IPS-NIHi11 (cell line): ENCODE measurements at regions not wholly inside any gene's neighbourhood (a gene's known extent, or its start where the extent isn't known, plus 50 kb on each side); places are given as distances from the start of the nearest gene placed in this dataset.

ENCODE experiments used
- DNase-seq: peaks from one replicate; pipeline ENCODE4 v3.0.0; 2012; ENCODE audit warnings: mixed read lengths, low spot score

DNA sequence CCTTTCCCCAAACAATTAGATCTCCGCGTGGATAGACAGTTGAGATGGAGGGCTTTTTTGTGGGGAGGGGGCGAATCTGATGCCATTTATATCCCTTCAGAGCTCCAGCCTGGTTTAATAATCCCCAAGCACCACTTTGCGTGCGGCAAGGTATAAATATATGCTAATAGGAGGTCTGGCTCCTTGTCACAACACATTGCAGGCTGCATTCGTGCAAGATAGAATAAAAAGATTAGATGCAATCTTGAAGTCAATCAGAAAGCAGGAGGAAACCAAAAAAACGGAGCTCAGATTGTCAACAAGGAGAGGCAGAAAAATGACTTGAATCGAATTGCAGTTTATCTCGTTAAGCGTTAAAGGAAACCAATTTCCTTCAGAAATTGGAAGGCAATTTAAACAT lies 248.7 kb downstream of the SPTSSA start:
- DNase-seq, result no peak

DNA sequence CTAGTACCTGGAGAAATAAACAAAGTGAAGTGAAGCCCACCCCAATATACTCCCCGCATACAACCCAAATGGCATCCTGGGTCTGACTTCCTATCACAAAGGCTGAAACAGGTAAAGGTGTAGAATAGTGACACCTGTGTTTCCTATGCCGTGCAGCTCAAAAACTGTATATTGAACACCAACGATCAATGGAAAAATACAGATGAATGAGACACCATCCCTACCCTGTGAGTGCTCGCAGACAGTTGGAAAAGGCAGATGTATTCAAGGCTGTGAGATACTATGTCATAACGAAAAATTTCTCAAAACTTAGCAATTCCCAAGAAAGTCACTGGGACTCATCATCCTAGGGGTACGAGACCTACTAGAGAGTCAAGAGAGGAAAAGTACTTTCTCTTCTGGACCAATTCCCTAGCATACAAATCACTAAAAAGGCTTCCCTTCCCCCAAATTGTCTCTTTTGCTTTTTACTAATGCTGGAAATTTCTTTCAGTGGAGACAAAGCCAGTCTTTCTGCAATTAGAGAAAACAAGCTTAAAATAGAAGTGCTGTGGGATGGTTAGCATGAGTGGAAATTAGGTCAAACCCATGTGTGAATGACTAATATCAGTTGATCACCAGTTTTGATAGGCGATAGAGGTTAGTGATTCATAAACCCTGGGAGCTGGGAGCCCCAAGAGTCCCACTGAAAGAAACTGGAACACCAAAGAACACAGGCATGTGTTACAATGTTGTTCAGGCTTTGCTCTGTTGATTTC lies 249.7 kb downstream of the SPTSSA start:
- no peak for DNase-seq

DNA sequence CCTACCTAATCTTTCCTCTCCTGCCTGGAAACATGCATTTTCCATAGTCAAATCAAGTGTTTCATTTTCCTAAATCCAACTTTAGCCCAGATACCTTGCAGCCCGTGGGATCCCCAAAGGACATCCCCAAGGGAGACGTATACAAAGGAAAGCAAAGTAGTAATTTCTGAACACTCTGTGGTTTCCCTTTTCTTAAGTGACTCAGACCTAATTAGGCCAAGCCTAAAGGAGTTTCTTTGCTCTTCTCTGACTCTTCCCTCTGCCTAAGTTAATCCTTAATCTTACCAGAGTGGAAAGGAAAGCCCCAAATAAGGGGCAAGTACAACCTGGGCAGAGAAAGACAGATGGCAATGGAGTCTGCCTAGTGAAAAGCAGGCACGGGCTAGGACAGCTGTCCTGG lies 250.3 kb downstream of the SPTSSA start:
- DNase-seq, result no peak

GRCh38 chr14:34208532-34208931 lies 253.5 kb downstream of the SPTSSA start:
- DNase-seq, result no peak

DNA sequence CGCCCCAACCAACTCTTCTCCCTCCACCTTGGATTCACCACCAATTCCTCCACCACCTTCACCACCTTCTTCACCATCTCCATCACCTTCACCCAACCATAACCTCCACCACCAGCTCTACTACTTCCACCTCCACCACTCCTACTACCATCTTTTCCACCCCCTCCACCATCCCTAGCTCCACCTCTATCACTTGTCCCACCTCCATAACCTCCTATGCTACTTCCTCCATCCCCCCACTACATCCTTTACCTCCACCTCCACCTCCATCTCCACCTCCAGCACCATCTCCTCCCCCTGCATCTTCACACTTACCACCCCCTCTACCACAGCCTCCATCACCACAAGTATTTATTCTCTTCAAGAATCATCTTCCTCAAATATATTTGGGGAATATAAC lies 254.9 kb upstream of the EGLN3 start:
- DNase-seq, result no peak

DNA sequence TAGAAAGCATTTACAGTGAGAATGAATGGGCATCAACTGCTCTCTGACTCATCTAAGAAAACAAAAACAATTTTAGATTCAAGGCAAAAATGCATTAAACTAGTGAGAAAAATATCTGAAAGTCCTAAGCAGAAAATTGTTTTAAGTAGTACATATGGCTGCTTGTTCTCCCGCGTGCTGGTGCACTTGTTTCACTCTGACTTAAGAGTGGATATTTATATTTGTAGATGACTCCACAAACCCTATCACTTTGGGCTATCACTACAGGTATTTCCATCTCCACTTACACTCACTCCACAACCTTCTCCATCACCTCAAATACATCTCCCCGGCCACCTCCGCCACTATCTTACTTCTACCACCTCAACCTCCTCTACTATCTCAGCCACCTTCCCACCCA lies 253.9 kb upstream of the EGLN3 start:
- no peak for DNase-seq

DNA sequence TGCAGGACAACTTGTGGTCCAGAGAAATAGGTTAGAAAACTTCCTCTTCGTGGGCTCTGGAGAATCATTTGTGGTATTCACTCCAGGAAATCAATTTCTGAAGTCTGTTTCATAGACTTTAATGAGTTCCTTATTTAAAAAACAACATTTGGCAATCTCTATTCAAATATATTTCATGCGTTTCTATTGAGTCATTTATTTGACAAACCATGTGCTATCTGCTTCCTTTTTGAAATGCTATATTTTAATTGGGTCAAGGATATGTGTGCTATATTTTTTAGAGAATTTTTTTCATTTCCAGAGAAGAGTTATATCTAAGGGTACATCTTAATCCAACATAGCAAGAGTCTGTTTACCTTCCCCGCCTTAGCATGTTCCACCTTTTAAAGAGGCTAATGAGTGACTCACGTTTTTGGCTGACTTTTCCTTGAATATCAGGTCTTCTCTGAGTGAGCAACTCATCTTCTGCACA lies 252.4 kb upstream of the EGLN3 start:
- no peak for DNase-seq

GRCh38 chr14:34201909-34202637 lies 251.2 kb upstream of the EGLN3 start:
- no peak for DNase-seq

DNA sequence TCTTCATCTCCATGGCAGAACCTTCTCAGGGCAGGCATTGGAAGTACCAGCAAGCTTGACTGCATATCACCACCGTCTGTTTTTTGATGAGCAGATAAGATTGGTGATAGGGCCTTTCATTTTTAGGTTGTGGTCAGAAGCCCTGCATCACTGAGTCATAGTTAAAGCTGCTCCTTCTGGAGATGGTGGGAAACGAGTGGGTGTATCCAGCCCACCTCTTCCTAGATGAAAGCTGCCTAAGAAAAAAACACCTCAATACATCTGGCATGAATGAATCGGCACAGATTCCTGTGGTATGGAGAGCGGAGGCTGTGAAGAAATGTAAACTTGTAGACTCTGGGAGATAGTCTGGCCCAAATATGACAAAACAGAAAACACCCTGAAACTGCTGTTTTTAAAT lies 248.7 kb upstream of the EGLN3 start:
- no peak for DNase-seq

- DNase-seq, result no peak
Measured at GRCh38 chr14:34198096-34198495, 247.2 kb upstream of the EGLN3 start.

DNA sequence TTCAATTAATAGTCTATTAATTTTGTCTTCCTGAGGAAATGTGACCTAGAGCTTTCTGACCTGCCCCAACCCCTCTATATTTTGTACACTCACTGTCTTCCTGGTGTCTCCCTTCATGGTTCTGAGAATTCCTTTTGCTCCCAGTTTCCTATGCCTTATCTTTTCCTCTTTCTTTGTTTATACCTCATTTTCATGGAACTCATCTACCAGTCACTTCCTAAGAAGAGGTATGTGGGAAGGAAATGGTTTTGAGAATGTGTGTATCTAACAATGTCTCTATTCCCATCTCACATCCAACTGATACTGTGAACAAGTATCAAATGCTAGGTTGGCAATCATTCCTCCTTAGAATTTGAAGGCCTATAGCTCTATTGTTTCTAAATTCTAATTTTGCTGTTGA lies 245.1 kb upstream of the EGLN3 start:
- DNase-seq, result no peak

DNA sequence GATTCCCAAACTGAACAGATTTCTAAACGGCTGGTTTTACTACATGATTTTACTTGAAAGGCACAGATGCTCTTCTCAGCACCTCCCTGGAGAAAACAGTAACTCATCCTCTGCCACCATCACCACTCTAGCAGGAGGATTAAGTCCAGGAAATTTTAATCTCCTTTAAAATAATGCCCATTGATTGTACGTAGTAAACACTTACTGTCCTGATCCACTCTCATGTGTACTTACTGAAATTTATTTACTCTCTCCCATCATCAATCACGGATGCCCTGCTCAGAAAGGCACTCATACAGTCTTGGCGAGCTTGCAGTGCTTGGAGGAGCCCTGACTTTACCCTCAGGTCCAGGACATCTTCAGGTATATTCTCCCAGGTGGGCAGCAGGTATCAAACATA lies 239.8 kb upstream of the EGLN3 start:
- DNase-seq, result no peak

DNA sequence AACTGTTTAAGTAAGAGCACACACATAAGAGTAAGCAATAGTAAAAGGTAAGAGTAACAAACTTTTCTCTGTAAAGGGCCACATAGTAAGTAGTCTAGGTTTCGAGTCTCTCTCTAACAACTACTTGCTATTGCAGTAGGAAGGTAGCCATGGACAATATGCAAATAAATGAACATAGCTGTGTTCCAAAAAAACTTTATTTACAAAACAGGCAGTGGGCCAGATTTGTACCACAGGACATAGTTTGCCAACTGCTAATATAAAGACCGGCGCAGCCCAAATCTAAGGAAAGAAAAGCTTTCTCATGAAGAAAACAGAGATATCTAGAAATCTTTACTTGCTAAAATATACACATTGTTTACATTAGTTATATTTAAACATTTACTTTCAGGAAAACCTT lies 239.0 kb upstream of the EGLN3 start:
- no peak for DNase-seq

- DNase-seq, result no peak
Measured at GRCh38 chr14:34187519-34188044, 236.7 kb upstream of the EGLN3 start.

DNA sequence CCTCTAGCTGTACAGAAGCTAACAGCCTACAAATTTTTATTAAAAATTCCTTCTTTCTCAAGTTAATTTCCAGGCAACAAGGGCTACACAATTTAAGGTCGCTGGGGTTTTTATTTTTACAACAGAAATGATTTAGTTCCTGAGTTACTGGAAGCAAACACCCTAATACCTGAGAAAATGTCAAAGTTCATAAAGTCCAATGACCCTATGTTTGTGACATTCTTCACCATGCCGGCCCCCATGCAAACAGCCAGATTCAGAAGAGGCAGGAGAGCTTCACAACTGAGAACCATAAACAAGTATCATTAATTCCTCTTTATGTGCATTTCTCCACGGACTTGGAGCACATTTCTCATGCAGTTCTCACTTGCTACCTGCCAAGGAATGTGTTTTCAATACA lies 236.2 kb upstream of the EGLN3 start:
- no peak for DNase-seq

DNA sequence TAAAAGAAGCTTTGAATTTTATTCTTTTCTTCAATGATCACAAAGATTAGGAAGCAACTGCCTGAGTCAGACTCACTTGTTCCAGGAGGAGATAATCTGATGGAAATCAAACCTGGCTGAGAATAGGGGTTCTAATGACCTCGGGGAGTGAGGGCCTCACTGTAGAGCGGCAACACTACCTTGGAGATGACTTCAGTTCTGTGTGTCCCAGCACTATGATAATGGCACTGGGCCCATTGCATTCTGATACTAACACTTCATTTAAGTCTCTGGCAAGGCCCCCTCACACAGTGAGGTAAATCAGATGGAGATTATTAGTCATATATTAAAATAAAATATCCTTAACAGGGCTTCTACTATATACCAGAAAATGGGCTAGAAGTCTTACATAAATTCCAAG lies 233.3 kb upstream of the EGLN3 start:
- no peak for DNase-seq

GRCh38 chr14:34183478-34183877 lies 232.6 kb upstream of the EGLN3 start:
- DNase-seq, result no peak

- peak; percentile 16 for DNase-seq
Measured at GRCh38 chr14:34181338-34181737, 230.5 kb upstream of the EGLN3 start.

DNA sequence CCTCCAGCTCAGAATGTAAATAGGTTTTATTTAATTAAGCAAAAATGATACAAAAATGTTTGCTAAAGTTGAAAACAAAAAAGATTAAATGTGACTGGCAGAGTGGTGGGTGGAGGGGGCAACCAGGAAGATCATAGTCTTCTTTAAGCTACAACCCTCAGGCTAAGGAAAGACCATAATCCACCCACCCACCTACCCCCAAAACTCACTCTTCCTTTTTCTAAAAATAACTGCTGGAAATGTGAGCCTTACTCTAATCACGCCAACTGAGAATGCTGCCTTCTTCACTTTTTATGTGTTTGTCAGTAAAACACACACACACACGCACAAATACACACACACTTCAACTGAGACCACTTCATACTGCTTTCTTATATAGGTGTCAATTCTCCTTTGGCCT lies 230.0 kb upstream of the EGLN3 start:
- no peak for DNase-seq

GRCh38 chr14:34180434-34180833 lies 229.6 kb upstream of the EGLN3 start:
- no peak for DNase-seq

DNA sequence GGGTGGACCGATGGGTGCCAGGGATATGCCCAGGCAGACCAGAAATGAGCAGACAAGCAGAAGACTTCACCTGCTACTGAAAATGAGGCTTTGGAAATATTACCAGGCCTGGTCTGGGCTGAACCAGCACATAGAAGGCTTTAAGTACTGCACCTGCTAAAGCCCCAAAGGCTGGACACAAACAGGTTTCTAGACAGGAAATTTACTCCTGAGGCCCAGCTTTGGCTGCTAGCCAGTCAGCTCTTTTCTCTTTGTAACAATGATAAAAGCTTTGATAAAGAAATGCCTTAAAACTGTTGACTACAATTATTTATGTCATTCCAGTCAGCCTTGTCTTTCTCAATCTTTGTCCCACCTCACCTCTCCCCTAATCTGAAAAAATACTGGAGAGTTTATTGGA lies 228.9 kb upstream of the EGLN3 start:
- no peak for DNase-seq

- DNase-seq, result no peak
Measured at GRCh38 chr14:34177466-34177865, 226.6 kb upstream of the EGLN3 start.

DNA sequence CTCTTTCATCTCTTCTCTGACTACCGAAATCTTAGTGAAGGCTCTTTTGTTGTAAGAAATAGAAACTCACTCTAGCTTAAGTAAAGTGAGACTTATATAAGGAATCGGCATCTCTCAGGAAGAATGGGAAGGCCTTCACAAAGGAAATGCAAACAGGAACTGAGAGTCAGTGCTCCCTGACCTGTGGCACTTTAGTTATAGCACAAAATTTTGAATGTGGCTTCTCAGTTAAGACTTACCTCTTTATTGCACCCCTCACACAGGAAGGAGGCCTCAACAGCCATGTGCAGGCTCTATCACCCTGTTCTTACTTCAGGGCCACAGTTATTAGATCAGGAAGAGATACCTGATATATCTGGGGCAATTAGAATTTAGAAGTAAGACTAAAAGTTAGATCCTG lies 224.7 kb upstream of the EGLN3 start:
- no peak for DNase-seq

DNA sequence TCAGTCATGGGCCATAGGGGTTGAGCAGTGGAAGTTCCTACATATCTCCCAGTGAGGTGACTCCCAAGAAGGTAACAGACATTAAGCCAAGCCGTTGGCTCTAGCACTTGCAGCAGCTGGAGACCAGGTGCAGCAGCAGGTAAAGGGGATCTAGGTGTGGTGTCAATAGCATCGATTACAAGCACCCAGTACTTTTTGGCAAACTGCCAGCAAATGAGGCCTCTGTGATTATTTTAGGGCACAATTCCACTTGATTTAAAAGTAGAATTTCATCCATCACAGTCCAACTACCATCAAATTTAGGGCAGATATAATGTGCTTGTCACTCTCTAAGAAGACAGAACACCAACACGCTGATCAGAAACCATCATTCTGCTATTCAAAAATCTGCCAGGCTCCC lies 224.1 kb upstream of the EGLN3 start:
- DNase-seq, result no peak
